PC-9 (cell line): ENCODE measurements at regions not wholly inside any gene's neighbourhood (a gene's known extent, or its start where the extent isn't known, plus 50 kb on each side); places are given as distances from the start of the nearest gene placed in this dataset.

Experiments
- BruUV-seq: library from RNA; stranded (reverse); fragments of 400-500 nt; replicated peaks from 2 replicates; lab custom pipeline; 2021; lab: Mats Ljungman, UMichigan
- CTCF ChIA-PET: fragments of 300-600 bp; sonication (Branson Sonifier 250); formaldehyde crosslinking; loops from one replicate; lab custom pipeline; 2022; ENCODE audit warnings: antibody characterized with exemption; lab: Charles Lee
- POLR2A ChIA-PET: fragments of 300-600 bp; sonication (Branson Sonifier 250); formaldehyde crosslinking; loops from one replicate; lab custom pipeline; 2022; ENCODE audit warnings: antibody characterized with exemption; ENCODE audit not compliant: unreplicated experiment; lab: Charles Lee
- DNase-seq, 2 experiments: peaks; one replicate each; pipeline versions ENCODE4 v3.0.0 to v3.0.0-alpha.2; 2015 to 2022; ENCODE audit warnings: mixed read lengths in 1 of 2
- H2AFZ ChIP-seq: fragments of 200-600 bp; sonication (generic); 2 replicates; pipeline ENCODE4 v1.8.1; 2017; ENCODE audit warnings: antibody characterized with exemption
- H3F3A ChIP-seq: fragments of 200-600 bp; sonication (generic); 2 replicates; pipeline ENCODE4 v1.8.1; 2017; ENCODE audit warnings: antibody characterized with exemption, mild to moderate bottlenecking, low read depth; ENCODE audit not compliant: insufficient read depth
- H3K27ac ChIP-seq: fragments of 200-600 bp; sonication (generic); 2 replicates; pipeline ENCODE4 v1.6.1; 2016; ENCODE audit warnings: mixed run types
- H3K27me3 ChIP-seq: fragments of 200-600 bp; sonication (generic); 2 replicates; pipeline ENCODE4 v1.6.1; 2016; ENCODE audit warnings: low read depth, mixed run types; ENCODE audit not compliant: insufficient read depth
- H3K36me3 ChIP-seq: fragments of 200-600 bp; sonication (generic); 2 replicates; pipeline ENCODE4 v1.6.1; 2016; ENCODE audit warnings: low read depth, mixed run types
- H3K4me1 ChIP-seq: fragments of 200-600 bp; sonication (generic); replicated peaks from 2 replicates; pipeline ENCODE4 v1.6.1; 2016; ENCODE audit warnings: mixed run types; ENCODE audit not compliant: insufficient read depth
- H3K4me2 ChIP-seq: fragments of 200-600 bp; sonication (generic); 2 replicates; pipeline ENCODE4 v1.6.1; 2017; ENCODE audit warnings: mixed run types
- H3K4me3 ChIP-seq: fragments of 200-600 bp; sonication (generic); 2 replicates; pipeline ENCODE4 v1.6.1; 2016; ENCODE audit warnings: mixed run types
- H3K79me2 ChIP-seq: fragments of 200-600 bp; sonication (generic); 2 replicates; pipeline ENCODE4 v1.6.1; 2017; ENCODE audit warnings: low read depth, mixed run types
- H3K9me2 ChIP-seq: fragments of 200-600 bp; sonication (generic); 2 replicates; pipeline ENCODE4 v1.8.1; 2017; ENCODE audit warnings: mild to moderate bottlenecking; ENCODE audit not compliant: insufficient read depth
- H3K9me3 ChIP-seq: fragments of 200-600 bp; sonication (generic); 2 replicates; pipeline ENCODE4 v1.8.1; 2016; ENCODE audit warnings: low read depth; ENCODE audit not compliant: insufficient read depth
- H4K20me1 ChIP-seq: fragments of 200-600 bp; sonication (generic); 2 replicates; pipeline ENCODE4 v1.8.1; 2017; ENCODE audit not compliant: insufficient read depth
- EZH2 ChIP-seq: fragments of 200-600 bp; sonication (generic); IDR thresholded peaks from 2 replicates; pipeline ENCODE4 v1.8.0; 2017; ENCODE audit warnings: antibody characterized with exemption, low read depth
- intact Hi-C: fragments of 100-400 bp; cut with micrococcal nuclease; formaldehyde crosslinking; loops from one replicate; pipeline ENCODE4 v1.10.0; 2022; ENCODE audit not compliant: unreplicated experiment
- TF ChIP-seq, protein P1 (sequence below): fragments of 200-600 bp; sonication (generic); conservative IDR thresholded peaks from 2 replicates; pipeline ENCODE4 v1.6.1; 2017; ENCODE audit warnings: mixed run types, antibody characterized with exemption, mild to moderate bottlenecking, moderate library complexity

DNA sequence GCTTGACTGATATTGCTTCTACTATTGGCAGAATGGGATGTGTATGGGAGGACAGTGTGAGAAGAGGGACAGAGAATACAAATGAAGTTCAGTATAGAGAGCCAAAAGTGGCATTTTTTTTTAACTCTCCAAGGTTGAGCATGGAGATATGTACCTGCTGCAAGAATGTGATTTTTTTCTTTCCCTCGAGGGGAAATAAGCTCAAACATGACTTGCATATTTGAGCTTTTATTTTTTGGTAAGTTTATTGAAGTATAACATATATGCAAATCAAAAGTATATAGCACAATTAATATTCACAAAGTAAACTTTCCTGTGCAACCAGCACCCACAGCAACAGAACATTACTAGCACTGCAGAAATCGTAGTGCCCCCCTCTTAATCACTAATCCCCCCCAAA is 285.7 kb upstream of the ADRA1B start:
- no peaks in the 10 kb centered on the region; the same call in 1 of the 2 replicates for H3K9me3 ChIP-seq
- H3K4me2 ChIP-seq: no peak overlapping the region
- no TSS peak for BruUV-seq
- no peak overlapping the region for H3K27ac ChIP-seq
- H4K20me1 ChIP-seq: no peaks in the 10 kb centered on the region
- no peaks in the 10 kb centered on the region for H3K27me3 ChIP-seq
- POLR2A ChIA-PET: interaction anchor here (0.7 kb wide), 2 partner anchors 9 to 29 kb away, joined by 3 to 47 read pairs; no protein-coding TSS in a partner anchor
- no peaks in the 10 kb centered on the region for H3F3A ChIP-seq
- H2AFZ ChIP-seq: no peak overlapping the region
- no peak overlapping the region for H3K4me3 ChIP-seq
- intact Hi-C loops: no loop called here
- no peaks in the 10 kb centered on the region for H3K79me2 ChIP-seq
- DNase-seq: no peak
- CTCF ChIA-PET: no interaction called here
- no peaks in the 10 kb centered on the region for H3K36me3 ChIP-seq
- no peak for TF ChIP-seq EZH2
- TF ChIP-seq, protein P1, sequence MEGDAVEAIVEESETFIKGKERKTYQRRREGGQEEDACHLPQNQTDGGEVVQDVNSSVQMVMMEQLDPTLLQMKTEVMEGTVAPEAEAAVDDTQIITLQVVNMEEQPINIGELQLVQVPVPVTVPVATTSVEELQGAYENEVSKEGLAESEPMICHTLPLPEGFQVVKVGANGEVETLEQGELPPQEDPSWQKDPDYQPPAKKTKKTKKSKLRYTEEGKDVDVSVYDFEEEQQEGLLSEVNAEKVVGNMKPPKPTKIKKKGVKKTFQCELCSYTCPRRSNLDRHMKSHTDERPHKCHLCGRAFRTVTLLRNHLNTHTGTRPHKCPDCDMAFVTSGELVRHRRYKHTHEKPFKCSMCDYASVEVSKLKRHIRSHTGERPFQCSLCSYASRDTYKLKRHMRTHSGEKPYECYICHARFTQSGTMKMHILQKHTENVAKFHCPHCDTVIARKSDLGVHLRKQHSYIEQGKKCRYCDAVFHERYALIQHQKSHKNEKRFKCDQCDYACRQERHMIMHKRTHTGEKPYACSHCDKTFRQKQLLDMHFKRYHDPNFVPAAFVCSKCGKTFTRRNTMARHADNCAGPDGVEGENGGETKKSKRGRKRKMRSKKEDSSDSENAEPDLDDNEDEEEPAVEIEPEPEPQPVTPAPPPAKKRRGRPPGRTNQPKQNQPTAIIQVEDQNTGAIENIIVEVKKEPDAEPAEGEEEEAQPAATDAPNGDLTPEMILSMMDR: no peak
- no peaks in the 10 kb centered on the region for H3K4me1 ChIP-seq
- H3K9me2 ChIP-seq: no peaks in the 10 kb centered on the region

DNA sequence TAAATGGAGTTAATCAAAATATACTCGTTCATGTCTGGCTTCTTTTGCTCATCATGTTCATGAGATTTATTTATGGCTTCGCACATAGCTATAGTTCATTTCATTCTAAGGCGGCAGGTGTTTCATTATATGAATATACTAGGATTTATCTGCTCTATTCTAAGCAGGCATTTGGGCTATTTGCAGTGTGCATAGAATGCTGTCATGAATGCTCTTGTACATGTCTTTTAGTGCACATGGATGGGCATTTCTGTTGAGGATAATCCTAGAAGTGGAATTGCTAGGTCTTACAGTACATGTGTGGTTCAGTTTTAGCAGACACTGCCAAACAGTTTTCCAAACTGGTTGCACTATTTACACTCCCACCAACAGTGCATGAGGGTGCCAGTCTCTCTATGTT is 285.3 kb upstream of the ADRA1B start:
- Histone ChIP-seq H3K27ac (no peak overlapping the region), H3K9me2 (no peaks in the 10 kb centered on the region), H3K4me2 (no peak overlapping the region), H3K9me3 (no peaks in the 10 kb centered on the region; the same call in 1 of the 2 replicates), H3K36me3 (no peaks in the 10 kb centered on the region), H3K4me3 (no peak overlapping the region), H3K4me1 (no peaks in the 10 kb centered on the region), H3K27me3 (no peaks in the 10 kb centered on the region), H2AFZ (no peak overlapping the region), H3K79me2 (no peaks in the 10 kb centered on the region), H4K20me1 (no peaks in the 10 kb centered on the region), H3F3A (no peaks in the 10 kb centered on the region)
- DNase-seq: no peak
- no TSS peak for BruUV-seq
- no peak for TF ChIP-seq EZH2
- TF ChIP-seq, protein P1: no peak
- intact Hi-C loops: no loop called here
- CTCF ChIA-PET: no interaction called here
- POLR2A ChIA-PET: interaction anchor here (0.7 kb wide), 2 partner anchors 9 to 29 kb away, joined by 3 to 47 read pairs; no protein-coding TSS in a partner anchor

DNA sequence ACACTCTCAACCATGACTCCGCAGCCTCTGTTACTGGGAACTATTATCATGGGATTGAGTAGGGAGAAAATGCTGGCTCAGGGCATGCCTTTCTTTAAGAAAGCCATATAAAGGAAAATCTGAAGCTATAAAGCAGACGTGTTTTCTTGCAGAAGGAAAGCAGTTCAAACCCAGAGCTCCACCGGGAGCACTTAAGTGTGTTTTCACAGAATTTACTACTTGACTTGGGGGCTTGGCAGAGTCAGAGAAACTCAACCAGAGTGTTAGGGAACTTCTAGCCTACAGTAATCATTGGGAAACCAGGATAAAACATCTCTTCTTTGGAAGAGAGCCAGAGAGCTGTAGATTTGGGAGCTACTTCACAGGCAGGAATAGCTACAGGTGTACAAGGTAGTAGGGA is 283.4 kb upstream of the ADRA1B start:
- Histone ChIP-seq H3K4me2 (no peak overlapping the region), H2AFZ (no peak overlapping the region), H4K20me1 (no peaks in the 10 kb centered on the region), H3K27ac (no peak overlapping the region), H3F3A (no peaks in the 10 kb centered on the region), H3K4me1 (no peaks in the 10 kb centered on the region), H3K9me2 (no peaks in the 10 kb centered on the region), H3K9me3 (no peaks in the 10 kb centered on the region), H3K4me3 (no peak overlapping the region), H3K79me2 (no peaks in the 10 kb centered on the region), H3K36me3 (no peaks in the 10 kb centered on the region), H3K27me3 (no peaks in the 10 kb centered on the region)
- DNase-seq: no peak
- no TSS peak for BruUV-seq
- intact Hi-C loops: no loop called here
- ChIA-PET CTCF (no interaction called here), POLR2A (no interaction called here)
- TF ChIP-seq, protein P1: no peak
- TF ChIP-seq EZH2: no peak
